Left cardiac atrium (tissue), 4 donors: ENCODE measurements at regions not wholly inside any gene's neighbourhood (a gene's known extent, or its start where the extent isn't known, plus 50 kb on each side); places are given as distances from the start of the nearest gene placed in this dataset.
"Not testable (repeated sequence)": the region's sequence is repeated elsewhere in the genome, so short reads cannot be mapped to it uniquely, and the experiment has no call there.

Experiments
- ATAC-seq, 2 donors: fragments of 200-7000 bp; cut with Tn5 transposase; one replicate each; pipeline ENCODE4 v1.9.1; 2020; ENCODE audit warnings: mild to moderate bottlenecking in 2 of 2, moderate library complexity in 2 of 2
- DNase-seq: peaks from one replicate; pipeline ENCODE4 v3.0.0-alpha.2; 2020
- intact Hi-C, 2 donors: fragments of 100-400 bp; cut with DNase I; formaldehyde crosslinking; loops; one replicate each; pipeline versions ENCODE4 v1.14.1 to v1.15.1; 2022 to 2023
- donor health status: DM: no; HTN: yes; CAD: no.
- donor health status: DM: no; HTN: yes; CAD: no; lungs with severe emphysema.
- donor health status: DM: yes; HTN: yes; CAD: no.
- donor health status: Dilated cardiomyopathy.

- intact Hi-C loops = no loop called here
- ATAC-seq (no peak), DNase-seq (no peak)
Measured at GRCh38 chr5:51208296-51208695, 175.0 kb upstream of the ISL1 start.

DNA sequence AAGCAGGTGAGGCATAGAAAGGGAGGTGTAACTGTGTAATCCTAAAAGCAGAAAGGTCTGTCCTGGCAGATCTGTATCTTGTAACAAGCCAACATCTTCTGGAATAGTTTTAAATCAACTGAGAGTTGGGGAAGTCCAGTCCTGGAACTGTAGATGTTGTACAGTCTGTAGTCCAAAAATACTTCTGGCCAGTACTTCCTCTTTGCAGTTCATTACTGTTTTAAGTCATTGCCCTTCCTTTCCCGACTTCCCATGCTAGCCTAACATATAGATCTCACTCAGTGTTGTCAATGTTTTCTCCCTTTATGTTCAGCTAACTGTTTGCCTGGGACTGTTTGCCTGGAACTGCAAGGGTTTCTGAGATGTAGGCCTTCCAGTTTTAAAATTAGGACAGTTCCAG lies 168.5 kb upstream of the ISL1 start:
- intact Hi-C loops = no loop called here
- ATAC-seq (no peak), DNase-seq (no peak)

- intact Hi-C loops = no loop called here
- DNase-seq (peak; percentile 27), ATAC-seq (peak; percentile 39 to 44)
Measured at GRCh38 chr5:51225789-51226742, 157.2 kb upstream of the ISL1 start.

DNA sequence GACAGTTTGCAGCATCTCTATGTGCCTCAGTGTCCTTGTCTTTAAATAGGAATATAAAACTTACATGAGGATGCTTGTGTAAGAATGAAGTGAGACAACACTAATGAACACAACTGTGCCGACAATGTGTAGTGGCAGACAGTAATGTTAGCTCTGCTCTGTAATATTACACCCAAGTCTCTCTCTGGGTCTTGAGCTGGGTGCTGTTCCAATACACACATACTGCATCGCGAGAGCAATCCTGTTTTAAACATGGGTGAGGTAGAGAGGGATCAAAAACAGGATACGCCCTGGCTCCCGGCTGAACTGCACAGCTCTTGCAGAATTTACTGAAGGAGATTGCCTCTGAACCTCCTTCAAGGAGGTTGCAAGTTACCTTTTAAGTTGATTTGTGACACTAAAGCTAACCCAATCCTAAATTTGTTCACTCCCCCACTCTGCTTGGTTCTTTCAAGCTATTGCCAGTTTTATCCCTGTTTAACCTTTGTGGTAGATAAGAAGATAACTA lies 155.2 kb upstream of the ISL1 start:
- ATAC-seq (no peak), DNase-seq (no peak)
- intact Hi-C loops = no loop called here

DNA sequence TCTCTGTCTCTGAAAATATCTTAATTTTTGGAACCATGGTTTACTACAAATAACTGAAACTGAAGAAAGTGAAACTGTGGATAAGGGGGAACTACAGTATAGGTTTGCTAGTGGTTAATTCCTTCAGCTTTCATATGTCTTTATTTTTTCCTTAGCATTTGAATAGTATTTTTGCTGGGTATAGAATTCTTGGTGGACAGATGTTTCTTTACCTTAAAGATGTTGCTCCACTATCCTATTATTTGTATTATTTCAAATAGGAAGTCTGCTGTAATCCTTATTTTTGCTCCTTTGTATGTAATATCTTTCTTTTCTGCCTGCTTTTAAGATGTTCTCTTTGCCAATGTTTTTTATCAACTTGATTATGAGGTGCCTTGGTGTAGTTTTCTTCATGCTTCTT lies 152.9 kb upstream of the ISL1 start:
- intact Hi-C loops = no loop called here
- ATAC-seq (no peak), DNase-seq (no peak)

GRCh38 chr5:51242456-51242855 lies 140.8 kb upstream of the ISL1 start:
- DNase-seq (no peak), ATAC-seq (no peak)
- intact Hi-C loops = no loop called here

DNA sequence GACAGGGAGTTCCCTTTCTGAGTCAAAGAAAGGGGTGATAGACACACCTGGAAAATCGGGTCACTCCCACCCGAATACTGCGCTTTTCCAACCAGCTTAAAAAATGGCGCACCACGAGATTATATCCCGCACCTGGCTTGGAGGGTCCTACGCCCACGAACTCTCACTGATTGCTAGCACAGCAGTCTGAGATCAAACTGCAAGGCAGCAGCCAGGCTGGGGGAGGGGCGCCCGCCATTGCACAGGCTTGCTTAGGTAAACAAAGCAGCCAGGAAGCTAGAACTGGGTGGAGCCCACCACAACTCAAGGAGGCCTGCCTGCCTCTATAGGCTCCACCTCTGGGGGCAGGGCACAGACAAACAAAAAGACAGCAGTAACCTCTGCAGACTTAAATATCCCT lies 132.3 kb upstream of the ISL1 start:
- DNase-seq, intact Hi-C loops, ATAC-seq: not testable (repeated sequence)

DNA sequence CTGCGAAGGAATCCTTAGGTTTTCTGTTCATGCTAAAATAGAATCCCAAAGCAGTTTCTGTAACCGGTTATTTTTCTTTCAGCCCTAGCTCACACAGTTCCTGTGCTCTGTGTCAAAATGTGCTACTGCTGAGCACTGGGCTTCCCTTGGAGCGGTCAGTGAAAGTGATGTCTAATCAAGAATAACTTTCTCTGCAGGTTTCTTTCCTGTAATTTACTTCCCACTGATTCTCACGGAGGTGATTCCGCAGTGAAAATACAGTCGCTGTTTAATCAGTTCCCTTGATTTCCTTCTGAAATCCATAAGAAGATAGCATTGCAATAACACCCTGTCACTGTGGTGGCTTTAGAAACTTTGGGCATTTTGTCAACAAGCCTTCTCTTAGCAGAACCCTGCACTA lies 112.0 kb upstream of the ISL1 start:
- DNase-seq (no peak), ATAC-seq (no peak)
- intact Hi-C loops = no loop called here

GRCh38 chr5:51273021-51273420 lies 110.2 kb upstream of the ISL1 start:
- ATAC-seq (no peak), DNase-seq (no peak)
- intact Hi-C loops = no loop called here

- ATAC-seq (no peak), DNase-seq (no peak)
- intact Hi-C loops = no loop called here
Measured at GRCh38 chr5:51273871-51274270, 109.4 kb upstream of the ISL1 start.

DNA sequence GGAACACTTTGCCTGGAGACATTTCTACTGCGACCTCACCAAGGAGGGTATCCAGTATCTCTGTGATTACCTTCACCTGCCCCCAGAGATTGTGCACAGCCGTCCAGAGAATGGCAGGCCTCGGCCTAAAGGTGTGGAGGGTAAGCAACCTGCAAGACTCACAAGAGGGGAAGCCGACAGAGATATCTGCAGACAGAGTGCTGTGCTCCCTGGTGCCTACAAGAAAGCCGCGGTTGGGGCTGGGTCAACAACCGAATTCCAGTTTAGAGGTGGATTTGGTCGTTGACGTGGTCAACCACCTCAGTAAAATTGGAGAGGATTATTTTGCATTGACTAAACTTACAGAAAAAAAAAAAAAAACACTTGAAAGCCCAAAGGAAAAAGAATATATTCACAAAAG lies 107.8 kb upstream of the ISL1 start:
- intact Hi-C loops = no loop called here
- ATAC-seq = no peak
- DNase-seq = no peak

- intact Hi-C loops = no loop called here
- ATAC-seq = no peak
- DNase-seq = no peak
Measured at GRCh38 chr5:51276250-51276649, 107.0 kb upstream of the ISL1 start.

- DNase-seq (no peak), ATAC-seq (no peak)
- intact Hi-C loops = no loop called here
Measured at GRCh38 chr5:51278539-51278938, 104.7 kb upstream of the ISL1 start.

- DNase-seq = no peak
- no peak for ATAC-seq
Measured at GRCh38 chr5:51279983-51280706, 103.1 kb upstream of the ISL1 start.

DNA sequence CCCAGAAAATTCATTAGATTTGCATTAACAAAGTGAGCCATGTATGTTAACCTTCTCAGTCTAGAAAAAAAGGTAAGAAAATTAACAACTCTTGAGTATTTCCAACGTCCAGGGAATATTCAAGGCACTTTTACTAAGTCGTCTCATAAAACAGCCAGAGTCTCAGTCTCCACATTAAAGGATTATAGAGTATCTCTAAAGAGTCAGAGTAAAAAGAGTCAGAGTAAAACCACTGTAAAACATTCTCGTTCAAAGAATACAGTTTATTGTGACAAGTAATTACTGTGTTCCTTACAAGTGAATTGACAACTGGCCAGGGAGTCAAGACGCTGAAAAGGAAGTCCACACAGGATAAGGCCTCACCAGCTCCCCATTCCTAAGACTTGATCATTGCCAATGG lies 97.2 kb upstream of the ISL1 start:
- DNase-seq = no peak

More at GRCh38 chr5:51279983-51280706, 103.1 kb upstream of the ISL1 start:
- intact Hi-C loops = no loop called here

GRCh38 chr5:51302343-51302742 lies 80.9 kb upstream of the ISL1 start:
- intact Hi-C loops = no loop called here
- DNase-seq = no peak
- ATAC-seq = no peak

More for the DNA sequence above, 97.2 kb upstream of the ISL1 start:
- no peak for ATAC-seq
- intact Hi-C loops = no loop called here

GRCh38 chr5:51326844-51327243 lies 56.4 kb upstream of the ISL1 start:
- DNase-seq (no peak), ATAC-seq (no peak)
- intact Hi-C loops = no loop called here
